Thyroid gland (tissue), 4 donors: ENCODE measurements at regions not wholly inside any gene's neighbourhood (a gene's known extent, or its start where the extent isn't known, plus 50 kb on each side); places are given as distances from the start of the nearest gene placed in this dataset.

Source experiments
- CTCF ChIP-seq, 6 experiments: fragments of 200-600 bp in 3 of 6; fragments of 450-650 bp in 3 of 6; sonication (generic) in 3 of 6; IDR thresholded peaks; one replicate each; pipeline ENCODE4 v1.5.1; 2016 to 2019; ENCODE audit warnings: antibody characterized with exemption in 6 of 6, mild to moderate bottlenecking in 2 of 6, inconsistent platforms in 1 of 6, moderate library complexity in 1 of 6
- POLR2A ChIP-seq, 2 donors: fragments of 450-650 bp; IDR thresholded peaks; one replicate each; pipeline ENCODE4 v1.6.1; 2017; ENCODE audit warnings: antibody characterized with exemption in 2 of 2, mild to moderate bottlenecking in 2 of 2, moderate library complexity in 1 of 2

- no peak for TF ChIP-seq CTCF (IDR thresholded peaks at IDR 0.05)
- TF ChIP-seq POLR2A (IDR thresholded peaks at IDR 0.05), result no peak
These were observed 1088.2 kb downstream of the TBC1D22A start for GRCh38 chr22:47850644-47851151.
